PC-9 (cell line): ENCODE measurements at regions not wholly inside any gene's neighbourhood (a gene's known extent, or its start where the extent isn't known, plus 50 kb on each side); places are given as distances from the start of the nearest gene placed in this dataset.

Experiments
- CTCF ChIP-seq: fragments of 200-600 bp; sonication (generic); conservative IDR thresholded peaks from 2 replicates; pipeline ENCODE4 v1.6.1; 2017; ENCODE audit warnings: mixed run types, antibody characterized with exemption, mild to moderate bottlenecking, moderate library complexity
- EZH2 ChIP-seq: fragments of 200-600 bp; sonication (generic); IDR thresholded peaks from 2 replicates; pipeline ENCODE4 v1.8.0; 2017; ENCODE audit warnings: antibody characterized with exemption, low read depth

- TF ChIP-seq CTCF, result no peak
- no peak for TF ChIP-seq EZH2
Observed at GRCh38 chr2:220279840-220280239, 652.4 kb downstream of the SLC4A3 start.
